ENCODE measurements at regions not wholly inside any gene's neighbourhood (a gene's known extent, or its start where the extent isn't known, plus 50 kb on each side); places are given as distances from the start of the nearest gene placed in this dataset.

DNA sequence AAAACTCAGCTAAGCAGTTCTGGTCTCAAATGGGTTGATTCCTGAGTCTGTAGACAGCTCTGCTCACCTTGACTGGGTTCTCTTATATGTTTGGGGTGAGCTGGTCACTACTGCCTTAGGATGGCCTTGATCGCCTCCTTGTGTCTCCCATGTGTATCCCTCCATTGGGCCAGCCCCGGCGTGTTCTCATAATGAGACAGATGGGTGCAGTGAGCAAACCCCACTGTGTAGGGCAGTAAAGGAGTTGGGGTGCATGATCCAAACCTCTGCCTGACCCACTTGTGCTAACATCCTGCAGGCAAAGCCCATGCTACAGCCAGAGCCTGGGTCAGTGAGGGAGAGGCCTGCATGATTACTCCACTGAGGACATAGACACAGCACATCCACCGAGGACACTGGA, 657.6 kb downstream of the BRD1 start:
- TF ChIP-seq CTCF (conservative IDR thresholded peaks at IDR 0.05; ENCODE audit: low read depth, low read length) (no peak), POLR2A (IDR thresholded peaks at IDR 0.05; ENCODE audit: low read depth, low read length) (no peak)

All from IMR-90 (cell line).